Fibroblast of mammary gland (primary cell): ENCODE measurements at regions not wholly inside any gene's neighbourhood (a gene's known extent, or its start where the extent isn't known, plus 50 kb on each side); places are given as distances from the start of the nearest gene placed in this dataset.
A peak's percentile ranks its signal among the peaks of the same experiment; 100 is the strongest.

ENCODE experiments used
- DNase-seq: peaks from one replicate; pipeline ENCODE4 v3.0.0-alpha.2; 2010; ENCODE audit warnings: low read depth
- H3K4me3 ChIP-seq: 2 replicates; pipeline ENCODE4 v1.5.1; 2011; ENCODE audit warnings: low read depth, mild to moderate bottlenecking, low read length, moderate library complexity; ENCODE audit not compliant: control insufficient read depth
- CTCF ChIP-seq: conservative IDR thresholded peaks from 2 replicates; pipeline ENCODE4 v1.5.1; 2011; ENCODE audit warnings: low read depth, low read length, inconsistent platforms; ENCODE audit not compliant: control insufficient read depth, insufficient read depth

DNA sequence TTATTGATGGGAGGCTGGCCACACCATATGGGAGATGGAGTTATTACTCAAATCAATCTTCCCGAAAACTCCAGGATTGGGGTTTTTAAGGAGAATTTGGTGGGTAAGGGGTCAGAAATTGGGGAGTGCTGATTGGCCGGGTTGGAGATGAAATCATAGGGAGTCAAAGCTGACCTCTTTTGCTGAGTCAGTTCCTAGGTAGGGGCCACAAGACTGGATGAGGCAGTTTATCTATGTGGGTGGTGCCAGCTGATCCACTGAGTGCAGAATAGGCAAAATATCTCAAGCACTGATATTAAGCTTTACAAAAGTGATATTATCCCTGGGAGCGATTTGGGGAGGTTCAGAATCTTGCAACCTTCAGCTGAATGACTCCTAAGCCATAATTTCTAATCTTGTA is 75.7 kb upstream of the CLINT1 start:
- no peak for TF ChIP-seq CTCF
- no peak for DNase-seq
- no peak overlapping the region for H3K4me3 ChIP-seq

- no peak for TF ChIP-seq CTCF
- no peak for DNase-seq
These were observed 74.1 kb upstream of the CLINT1 start for GRCh38 chr5:157933005-157933404.

DNA sequence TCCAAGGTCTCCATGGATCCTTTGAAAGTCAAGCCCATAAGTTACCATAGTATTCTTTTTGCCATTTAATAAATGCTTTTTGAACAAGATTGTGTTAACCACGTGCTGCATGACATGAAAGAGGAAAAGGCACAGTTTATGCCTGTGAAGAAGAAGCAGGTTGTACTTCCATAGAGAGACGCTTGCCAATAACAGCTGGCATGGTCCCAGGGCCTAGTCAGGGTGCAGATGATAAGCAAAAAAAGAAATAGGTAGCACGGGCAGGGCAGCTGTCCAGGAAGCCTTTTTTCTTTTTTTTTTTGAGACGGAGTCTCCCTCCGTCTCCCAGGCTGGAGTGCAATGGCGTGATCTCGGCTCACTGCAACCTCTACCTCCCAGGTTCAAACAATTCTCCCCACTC is 71.8 kb upstream of the CLINT1 start:
- no peak for DNase-seq
- H3K4me3 ChIP-seq = no peak overlapping the region
- TF ChIP-seq CTCF = no peak

More at GRCh38 chr5:157933005-157933404, 74.1 kb upstream of the CLINT1 start:
- H3K4me3 ChIP-seq = no peak overlapping the region

DNA sequence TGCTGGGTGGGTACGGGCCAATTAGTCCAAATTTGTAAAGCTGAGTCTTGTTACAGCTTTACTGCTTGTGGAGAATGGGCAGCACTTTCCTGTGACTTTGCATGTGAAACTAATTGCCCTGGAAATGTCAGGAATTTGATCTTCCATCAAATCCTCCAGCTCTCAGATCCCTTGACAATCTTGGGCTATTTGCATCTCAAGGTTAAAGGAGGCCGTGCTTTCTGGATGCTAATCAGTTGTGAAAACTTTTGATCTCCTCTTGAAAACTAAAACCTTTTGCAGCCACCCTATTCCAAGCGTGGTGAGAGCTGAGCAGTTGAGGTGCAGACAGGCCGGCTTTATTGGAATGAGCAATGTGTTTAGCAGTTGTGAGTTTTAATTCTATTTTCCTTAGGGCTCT is 68.0 kb upstream of the CLINT1 start:
- no peak for DNase-seq
- H3K4me3 ChIP-seq = no peak overlapping the region
- no peak for TF ChIP-seq CTCF

- DNase-seq = no peak
- no peak overlapping the region for H3K4me3 ChIP-seq
- no peak for TF ChIP-seq CTCF
These were observed 67.1 kb upstream of the CLINT1 start for GRCh38 chr5:157925786-157926671.

DNA sequence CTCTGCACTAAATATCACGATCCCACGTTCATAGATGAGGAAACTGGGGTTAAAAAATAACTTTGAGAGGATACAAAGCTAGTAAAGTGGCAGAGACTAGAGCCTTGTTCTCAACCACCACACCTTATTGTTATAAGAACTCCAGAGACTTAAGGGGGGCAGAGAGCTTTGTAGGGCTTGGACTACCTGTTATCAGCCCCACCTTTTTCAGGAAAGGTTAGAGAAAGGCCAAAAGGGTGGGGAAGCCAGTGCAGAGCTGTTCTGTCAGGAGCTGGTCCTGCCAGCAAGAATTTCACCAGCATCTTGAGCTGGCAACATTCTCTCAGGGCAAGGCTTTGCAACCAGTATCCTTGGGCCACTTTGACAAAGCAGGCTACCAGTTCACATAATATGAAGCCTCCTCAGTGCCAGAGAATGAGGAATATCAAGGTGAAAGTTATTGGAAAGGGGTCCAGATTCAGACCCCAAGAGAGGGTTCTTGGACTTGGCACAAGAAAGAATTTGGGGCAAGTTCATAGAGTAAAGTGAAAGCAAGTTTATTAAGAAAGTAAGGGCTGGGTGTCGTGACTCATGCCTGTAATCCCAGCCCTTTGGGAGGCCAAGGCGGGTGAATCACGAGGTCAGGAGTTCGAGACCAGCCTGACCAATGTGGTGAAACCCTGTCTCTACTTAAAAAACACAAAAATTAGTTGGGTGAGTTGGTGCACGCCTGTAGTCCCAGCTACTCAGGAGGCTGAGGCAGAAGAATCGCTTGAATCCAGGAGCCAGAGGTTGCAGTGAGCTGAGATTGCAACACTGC is 66.2 kb upstream of the CLINT1 start:
- DNase-seq = peak; percentile 47
- TF ChIP-seq CTCF = no peak
- H3K4me3 ChIP-seq = no peak overlapping the region
